GM21737 (cell line): ENCODE measurements at regions not wholly inside any gene's neighbourhood (a gene's known extent, or its start where the extent isn't known, plus 50 kb on each side); places are given as distances from the start of the nearest gene placed in this dataset.
"Not testable (repeated sequence)": the region's sequence is repeated elsewhere in the genome, so short reads cannot be mapped to it uniquely, and the experiment has no call there.

Experiments used
- ATAC-seq: cut with Tn5 transposase; IDR thresholded peaks from one replicate; pipeline ENCODE4 v1.9.1; 2021; ENCODE audit warnings: mild to moderate bottlenecking, moderate library complexity; ENCODE audit not compliant: unreplicated experiment

GRCh38 chr12:31215518-31216232, 110.3 kb downstream of the SINHCAF start:
- ATAC-seq: no peak

- ATAC-seq: no peak
These were observed 109.5 kb downstream of the SINHCAF start for GRCh38 chr12:31216479-31216878.

GRCh38 chr12:31217356-31218130, 108.4 kb downstream of the SINHCAF start:
- ATAC-seq: no peak

- ATAC-seq: no peak
These were observed 107.5 kb downstream of the SINHCAF start for GRCh38 chr12:31218203-31219025.

GRCh38 chr12:31219521-31219920, 106.4 kb downstream of the SINHCAF start:
- ATAC-seq: no peak

GRCh38 chr12:31220061-31220460, 105.9 kb downstream of the SINHCAF start:
- ATAC-seq: no peak

- ATAC-seq: no peak
These were observed 105.1 kb downstream of the SINHCAF start for GRCh38 chr12:31220633-31221550.

GRCh38 chr12:31221551-31221945, 104.4 kb downstream of the SINHCAF start:
- ATAC-seq: no peak

- no peak for ATAC-seq
These were observed 103.2 kb downstream of the SINHCAF start for GRCh38 chr12:31222620-31223222.

- ATAC-seq: not testable (repeated sequence)
These were observed 102.3 kb downstream of the SINHCAF start for GRCh38 chr12:31223640-31224039.

- no peak for ATAC-seq
These were observed 101.0 kb downstream of the SINHCAF start for GRCh38 chr12:31224768-31225448.

- no peak for ATAC-seq
These were observed 100.1 kb downstream of the SINHCAF start for GRCh38 chr12:31225656-31226535.

- no peak for ATAC-seq
These were observed 99.3 kb downstream of the SINHCAF start for GRCh38 chr12:31226639-31227038.

- ATAC-seq: no peak
These were observed 98.5 kb downstream of the SINHCAF start for GRCh38 chr12:31227401-31227981.

- no peak for ATAC-seq
These were observed 96.8 kb downstream of the SINHCAF start for GRCh38 chr12:31228811-31229792.

- ATAC-seq: no peak
These were observed 95.9 kb downstream of the SINHCAF start for GRCh38 chr12:31230004-31230403.
